C4-2B (cell line): ENCODE measurements at regions not wholly inside any gene's neighbourhood (a gene's known extent, or its start where the extent isn't known, plus 50 kb on each side); places are given as distances from the start of the nearest gene placed in this dataset.

Source experiments
- H3K27ac ChIP-seq: fragments of 450-650 bp; 2 replicates; pipeline ENCODE4 v1.5.1; 2017
- ZFX ChIP-seq: fragments of 450-650 bp; IDR thresholded peaks from 2 replicates; pipeline ENCODE4 v1.6.1; 2017
- TF ChIP-seq, protein P1 (sequence below): fragments of 450-650 bp; conservative IDR thresholded peaks from 2 replicates; pipeline ENCODE4 v1.5.1; 2017; ENCODE audit warnings: mild to moderate bottlenecking

DNA sequence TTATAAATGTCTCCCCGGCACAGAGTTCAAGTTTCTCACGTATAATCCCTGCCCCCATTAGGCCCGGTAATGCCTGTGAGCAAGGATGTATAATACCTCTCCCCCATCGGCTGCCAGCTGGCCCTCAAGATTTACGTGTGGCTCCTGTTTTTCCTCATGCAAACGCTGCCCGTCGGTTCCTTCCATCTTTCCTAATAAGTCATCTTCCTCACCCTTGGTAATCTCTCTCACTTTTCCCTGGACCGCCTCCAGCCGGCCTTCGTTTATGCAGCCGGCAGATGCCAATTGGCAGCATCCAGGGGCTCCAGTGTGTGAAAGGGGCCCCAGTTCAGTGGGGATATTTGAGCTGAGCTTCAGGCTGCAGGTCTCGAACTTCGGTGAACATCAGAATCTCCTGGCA is 86.5 kb upstream of the NEURL1B start:
- no peak for TF ChIP-seq ZFX
- TF ChIP-seq, protein P1, sequence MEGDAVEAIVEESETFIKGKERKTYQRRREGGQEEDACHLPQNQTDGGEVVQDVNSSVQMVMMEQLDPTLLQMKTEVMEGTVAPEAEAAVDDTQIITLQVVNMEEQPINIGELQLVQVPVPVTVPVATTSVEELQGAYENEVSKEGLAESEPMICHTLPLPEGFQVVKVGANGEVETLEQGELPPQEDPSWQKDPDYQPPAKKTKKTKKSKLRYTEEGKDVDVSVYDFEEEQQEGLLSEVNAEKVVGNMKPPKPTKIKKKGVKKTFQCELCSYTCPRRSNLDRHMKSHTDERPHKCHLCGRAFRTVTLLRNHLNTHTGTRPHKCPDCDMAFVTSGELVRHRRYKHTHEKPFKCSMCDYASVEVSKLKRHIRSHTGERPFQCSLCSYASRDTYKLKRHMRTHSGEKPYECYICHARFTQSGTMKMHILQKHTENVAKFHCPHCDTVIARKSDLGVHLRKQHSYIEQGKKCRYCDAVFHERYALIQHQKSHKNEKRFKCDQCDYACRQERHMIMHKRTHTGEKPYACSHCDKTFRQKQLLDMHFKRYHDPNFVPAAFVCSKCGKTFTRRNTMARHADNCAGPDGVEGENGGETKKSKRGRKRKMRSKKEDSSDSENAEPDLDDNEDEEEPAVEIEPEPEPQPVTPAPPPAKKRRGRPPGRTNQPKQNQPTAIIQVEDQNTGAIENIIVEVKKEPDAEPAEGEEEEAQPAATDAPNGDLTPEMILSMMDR: no peak
- H3K27ac ChIP-seq: no peak overlapping the region

DNA sequence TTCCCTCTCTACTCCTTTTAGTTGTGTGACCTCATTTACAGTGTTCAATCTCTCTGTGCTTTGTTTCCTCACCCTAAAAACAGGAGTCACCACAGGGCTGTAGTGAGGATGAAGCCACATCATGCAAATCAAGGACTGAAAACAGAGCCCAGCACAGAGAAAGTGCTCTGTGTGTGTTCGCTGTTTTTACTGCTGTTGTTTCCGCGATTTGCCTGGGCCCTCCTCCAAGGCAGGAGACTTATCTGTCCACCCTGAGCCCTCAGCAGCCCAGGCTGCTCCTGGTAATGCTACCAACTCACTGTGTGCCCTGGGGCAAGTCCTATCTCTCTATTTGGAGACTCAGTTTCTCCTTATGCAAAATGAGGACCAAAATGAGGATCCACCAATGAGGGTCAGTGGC is 87.2 kb upstream of the NEURL1B start:
- no peak overlapping the region for H3K27ac ChIP-seq
- TF ChIP-seq, protein P1: no peak
- no peak for TF ChIP-seq ZFX

DNA sequence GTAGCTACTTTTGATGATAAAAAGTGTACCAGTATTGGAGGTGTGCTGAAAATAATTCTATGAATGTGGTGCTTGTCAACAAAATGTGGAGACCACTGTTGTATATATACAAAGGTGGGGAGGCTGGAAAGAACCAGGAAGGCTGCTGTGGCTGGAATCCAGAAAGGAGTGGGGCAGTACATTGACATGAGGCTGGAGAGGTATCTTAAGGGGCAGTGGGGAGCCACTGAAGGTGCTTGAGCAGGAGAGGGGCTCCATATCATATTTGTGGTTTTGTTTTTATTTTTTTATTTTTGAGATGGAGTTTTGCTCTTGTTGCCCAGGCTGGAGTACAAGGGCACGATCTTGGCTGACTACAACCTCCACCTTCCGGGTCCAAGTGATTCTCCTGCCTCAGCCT is 87.9 kb upstream of the NEURL1B start:
- TF ChIP-seq, protein P1: no peak
- TF ChIP-seq ZFX: no peak
- no peak overlapping the region for H3K27ac ChIP-seq

DNA sequence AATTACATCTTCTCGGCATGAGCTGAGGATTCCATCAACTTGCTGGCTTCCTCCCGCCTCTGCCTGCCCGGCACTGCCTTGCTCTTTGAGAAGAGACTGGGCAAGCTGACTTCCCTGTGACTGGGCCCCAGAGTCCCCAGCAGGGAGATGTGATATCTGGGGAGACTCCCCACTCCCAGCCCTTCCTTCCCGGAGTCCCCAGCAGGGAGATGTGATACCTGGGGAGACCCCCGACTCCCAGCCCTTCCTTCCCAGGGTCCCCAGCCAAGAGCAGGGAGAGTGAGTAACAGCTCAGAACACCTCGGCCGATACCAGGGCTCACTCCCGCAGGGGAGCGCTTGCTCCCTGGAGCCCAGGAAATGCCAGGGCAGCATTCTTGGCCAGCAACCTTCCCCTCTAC is 90.1 kb upstream of the NEURL1B start:
- no peak for TF ChIP-seq ZFX
- TF ChIP-seq, protein P1: no peak
- no peak overlapping the region for H3K27ac ChIP-seq

DNA sequence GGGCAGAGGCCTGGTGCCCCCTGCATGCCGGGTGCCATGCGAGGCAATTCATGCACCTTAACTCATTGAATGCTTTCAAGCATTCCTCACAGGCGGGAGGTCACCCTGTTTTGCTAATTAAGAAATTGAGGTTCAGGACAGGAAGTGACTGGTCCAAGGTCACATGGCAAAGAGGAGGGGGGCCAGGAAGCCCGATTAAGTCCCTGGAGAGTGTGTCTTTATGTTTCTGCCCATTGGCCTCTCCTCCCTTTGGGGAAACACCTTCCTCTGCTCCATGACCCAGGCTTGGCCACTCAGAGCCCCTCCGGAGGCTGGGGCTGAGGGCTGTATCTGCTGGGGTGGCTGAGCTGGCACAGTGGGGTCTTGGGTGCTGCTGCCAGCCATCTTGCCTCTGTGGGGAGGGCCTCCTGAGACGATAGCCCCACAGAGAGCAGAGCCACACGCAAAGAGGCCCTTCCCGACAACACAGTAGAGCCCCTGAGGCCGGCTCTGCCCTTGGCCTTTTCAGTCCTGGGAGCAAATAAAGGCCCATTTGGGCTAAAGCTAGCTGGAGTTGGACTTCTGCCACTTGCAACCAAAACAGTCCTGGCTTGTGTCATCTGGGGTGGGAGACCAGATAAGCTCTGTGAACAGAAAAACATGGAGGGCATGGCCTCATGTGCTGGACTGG is 90.8 kb upstream of the NEURL1B start:
- no peak for TF ChIP-seq ZFX
- TF ChIP-seq, protein P1: no peak

DNA sequence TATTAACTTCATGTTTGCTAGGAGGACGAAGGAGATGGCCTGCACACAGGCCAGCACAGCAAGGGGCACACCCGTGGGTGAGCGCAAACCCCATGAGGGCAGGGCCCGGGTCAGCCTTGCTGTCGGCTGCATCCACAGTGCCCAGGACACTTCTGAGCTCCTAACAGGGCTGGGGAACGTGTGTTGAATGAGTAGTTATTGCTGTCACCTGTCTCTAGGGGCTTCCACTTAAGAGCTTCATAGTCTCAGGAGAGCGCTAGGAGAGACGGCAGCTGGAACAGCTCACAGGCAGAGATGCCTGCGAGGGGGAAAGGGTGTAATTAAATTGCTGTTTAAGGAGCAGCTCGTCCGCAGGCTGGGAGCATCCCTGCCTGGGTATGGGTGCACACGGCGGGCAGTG is 91.4 kb upstream of the NEURL1B start:
- H3K27ac ChIP-seq: no peak overlapping the region
- no peak for TF ChIP-seq ZFX
- TF ChIP-seq, protein P1: no peak

More for the DNA sequence above, 90.8 kb upstream of the NEURL1B start:
- H3K27ac ChIP-seq: no peak overlapping the region

DNA sequence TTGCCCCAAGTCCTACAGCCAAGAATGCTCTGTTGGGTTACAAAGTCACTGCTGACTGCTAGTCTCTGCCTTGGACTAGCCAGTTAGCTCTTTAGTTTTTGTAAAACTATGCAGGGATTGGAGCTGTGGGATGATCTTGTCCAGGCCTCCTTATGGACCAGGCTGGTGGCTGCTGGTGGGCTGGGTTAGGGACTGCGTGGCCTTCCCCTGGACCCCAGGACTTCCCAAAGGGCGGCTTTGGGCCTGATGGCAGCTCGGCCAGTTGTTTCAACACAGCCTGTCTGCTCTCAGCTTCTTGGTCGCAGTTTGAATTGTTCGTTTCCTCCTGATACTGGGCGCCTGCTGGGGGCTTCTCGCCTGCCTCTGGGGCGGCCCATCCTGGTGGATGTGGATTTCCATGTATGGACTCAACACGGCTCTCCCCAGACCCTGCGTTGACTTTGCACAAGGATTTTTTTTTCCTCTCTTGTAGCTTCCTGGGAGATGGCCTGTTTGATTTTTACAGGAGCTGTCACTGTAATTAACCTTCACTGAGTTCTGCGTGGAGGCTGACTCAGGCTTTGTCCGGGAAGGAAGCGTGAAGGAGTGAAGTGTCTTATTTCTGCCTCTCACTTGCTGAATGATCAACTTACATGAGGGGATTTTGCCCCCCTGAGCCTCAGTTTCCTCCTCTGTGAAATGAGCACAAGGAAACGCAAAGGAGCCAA is 91.9 kb upstream of the NEURL1B start:
- TF ChIP-seq, protein P1: no peak
- TF ChIP-seq ZFX: no peak
- H3K27ac ChIP-seq: no peak overlapping the region
